OCI-LY3 (cell line): ENCODE measurements at regions not wholly inside any gene's neighbourhood (a gene's known extent, or its start where the extent isn't known, plus 50 kb on each side); places are given as distances from the start of the nearest gene placed in this dataset.

Experiments
- CTCF ChIP-seq: fragments of 200-600, 300-600 bp; sonication (generic); IDR thresholded peaks from 2 replicates; pipeline ENCODE4 v1.5.1; 2014; ENCODE audit warnings: antibody characterized with exemption, low read length, low read depth
- EZH2phosphoT487 ChIP-seq: fragments of 200-600 bp; shearing (Covaris generic); IDR thresholded peaks from 2 replicates; pipeline ENCODE4 v1.6.1; 2018; ENCODE audit warnings: antibody characterized with exemption, mixed run types, low read depth

DNA sequence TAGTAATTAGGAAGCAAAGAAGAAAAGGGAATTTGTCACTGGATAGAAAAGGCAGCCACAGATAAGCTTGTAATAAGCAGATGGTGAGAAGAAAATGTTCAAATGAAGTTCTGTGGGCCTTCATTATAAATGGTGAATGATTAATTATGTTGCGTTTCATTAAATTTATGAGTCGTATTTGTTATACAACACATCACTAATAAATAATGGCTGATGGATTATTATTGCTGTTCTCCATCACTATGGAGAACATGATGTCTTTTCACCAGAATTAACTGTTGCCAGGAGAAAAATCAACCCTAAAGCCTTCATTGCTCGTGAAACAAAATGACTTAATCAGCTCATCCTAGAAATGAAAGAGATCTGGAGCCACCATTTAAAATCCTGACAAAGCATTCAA lies 158.5 kb downstream of the BTBD3 start:
- TF ChIP-seq CTCF (no peak), EZH2phosphoT487 (no peak)
